Gastroesophageal sphincter (tissue), 4 donors: ENCODE measurements at regions not wholly inside any gene's neighbourhood (a gene's known extent, or its start where the extent isn't known, plus 50 kb on each side); places are given as distances from the start of the nearest gene placed in this dataset.

Experiments
- ATAC-seq: fragments of 150-250 bp; one replicate; pipeline ENCODE4 v1.9.1; 2016; ENCODE audit warnings: mild to moderate bottlenecking, moderate library complexity
- H3K27ac ChIP-seq, 4 donors: fragments of 200-600 bp; sonication (generic) in 3 of 4; 1 replicate in 3 of 4; 2 replicates in 1 of 4; pipeline ENCODE4 v1.5.1; 2016 to 2019
- H3K27me3 ChIP-seq: fragments of 200-600 bp; sonication (generic); one replicate; pipeline ENCODE4 v1.5.1; 2019
- H3K36me3 ChIP-seq, 2 donors: fragments of 200-600 bp; sonication (generic); one replicate each; pipeline ENCODE4 v1.5.1; 2019; ENCODE audit warnings: control low read depth in 1 of 2
- H3K4me1 ChIP-seq, 3 donors: fragments of 200-600 bp; sonication (generic); 1 replicate in 2 of 3; 2 replicates in 1 of 3; pipeline ENCODE4 v1.5.1; 2016 to 2019; ENCODE audit warnings: control low read depth in 2 of 3
- H3K4me3 ChIP-seq, 2 donors: fragments of 200-600 bp; sonication (generic); one replicate each; pipeline ENCODE4 v1.5.1; 2019; ENCODE audit warnings: mild to moderate bottlenecking in 1 of 2, moderate library complexity in 1 of 2
- H3K9me3 ChIP-seq, 3 donors: fragments of 200-600 bp; sonication (generic); one replicate each; pipeline ENCODE4 v1.5.1; 2017 to 2019; ENCODE audit warnings: control low read depth in 2 of 3
- EP300 ChIP-seq: sonication (generic); formaldehyde crosslinking; IDR thresholded peaks from one replicate; pipeline ENCODE4 v1.6.1; 2017; ENCODE audit warnings: antibody characterized with exemption, mild to moderate bottlenecking
- POLR2A ChIP-seq, 2 donors: fragments of 450-650 bp; IDR thresholded peaks; one replicate each; pipeline ENCODE4 v1.6.1; 2017; ENCODE audit warnings: antibody characterized with exemption in 2 of 2, mild to moderate bottlenecking in 2 of 2, moderate library complexity in 1 of 2
- POLR2AphosphoS5 ChIP-seq: sonication (generic); formaldehyde crosslinking; IDR thresholded peaks from one replicate; pipeline ENCODE4 v1.6.1; 2017; ENCODE audit warnings: antibody characterized with exemption
- WGBS, 2 donors: methylation state at CpG; one replicate each; pipeline ENCODE4 v1.1.5; 2018; ENCODE audit warnings: low coverage in 1 of 2; 5-methylcytosine and 5-hydroxymethylcytosine counted together
- TF ChIP-seq, protein P1 (sequence below), 4 experiments: fragments of 200-600 bp in 2 of 4; fragments of 450-650 bp in 2 of 4; sonication (generic) in 1 of 4; IDR thresholded peaks; one replicate each; pipeline ENCODE4 v1.5.1; 2017 to 2019; ENCODE audit warnings: antibody characterized with exemption in 4 of 4, mild to moderate bottlenecking in 2 of 4, moderate library complexity in 2 of 4

DNA sequence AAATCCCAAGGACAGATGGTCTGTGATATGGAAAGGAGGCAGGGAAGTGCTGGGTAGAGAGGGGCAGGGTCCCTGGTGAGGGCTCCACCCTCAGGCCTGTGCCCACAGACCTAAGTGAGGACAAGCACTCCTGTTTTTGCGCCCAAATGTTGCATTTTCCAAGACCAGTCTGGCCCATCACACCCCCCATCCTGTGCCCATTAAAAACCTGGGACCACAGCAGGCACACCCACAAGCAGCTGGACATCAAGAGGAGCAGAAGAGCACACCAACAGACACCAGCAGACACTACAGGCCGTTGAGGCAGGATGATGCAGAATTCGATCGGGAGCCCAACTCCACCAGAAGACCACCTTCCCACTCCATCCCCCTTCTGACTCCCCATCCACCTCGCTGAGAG is 72.8 kb downstream of the DMRTA2 start:
- WGBS, 2 donors = 43% methylated on average over 4 of the region's 5 CpGs; no CpG with 5 or more reads in 1 of the 2 donors
- TF ChIP-seq EP300 (no peak), POLR2A (IDR thresholded peaks at IDR 0.05) (no peak), POLR2AphosphoS5 (no peak)
- TF ChIP-seq, protein P1, sequence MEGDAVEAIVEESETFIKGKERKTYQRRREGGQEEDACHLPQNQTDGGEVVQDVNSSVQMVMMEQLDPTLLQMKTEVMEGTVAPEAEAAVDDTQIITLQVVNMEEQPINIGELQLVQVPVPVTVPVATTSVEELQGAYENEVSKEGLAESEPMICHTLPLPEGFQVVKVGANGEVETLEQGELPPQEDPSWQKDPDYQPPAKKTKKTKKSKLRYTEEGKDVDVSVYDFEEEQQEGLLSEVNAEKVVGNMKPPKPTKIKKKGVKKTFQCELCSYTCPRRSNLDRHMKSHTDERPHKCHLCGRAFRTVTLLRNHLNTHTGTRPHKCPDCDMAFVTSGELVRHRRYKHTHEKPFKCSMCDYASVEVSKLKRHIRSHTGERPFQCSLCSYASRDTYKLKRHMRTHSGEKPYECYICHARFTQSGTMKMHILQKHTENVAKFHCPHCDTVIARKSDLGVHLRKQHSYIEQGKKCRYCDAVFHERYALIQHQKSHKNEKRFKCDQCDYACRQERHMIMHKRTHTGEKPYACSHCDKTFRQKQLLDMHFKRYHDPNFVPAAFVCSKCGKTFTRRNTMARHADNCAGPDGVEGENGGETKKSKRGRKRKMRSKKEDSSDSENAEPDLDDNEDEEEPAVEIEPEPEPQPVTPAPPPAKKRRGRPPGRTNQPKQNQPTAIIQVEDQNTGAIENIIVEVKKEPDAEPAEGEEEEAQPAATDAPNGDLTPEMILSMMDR (IDR thresholded peaks at IDR 0.05) = no peak
- no peak overlapping the region for H3K4me3 ChIP-seq
- no peak for ATAC-seq
- peaks cover 0 to 10% (median 0%) of the 10 kb centered on the region in 3 donors for H3K9me3 ChIP-seq
- no peaks in the 10 kb centered on the region for H3K4me1 ChIP-seq
- H3K36me3 ChIP-seq = no peaks in the 10 kb centered on the region
- peaks cover 58% of the 10 kb centered on the region for H3K27me3 ChIP-seq
- H3K27ac ChIP-seq = no peak overlapping the region

- no peaks in the 10 kb centered on the region for H3K4me1 ChIP-seq
- H3K36me3 ChIP-seq = no peaks in the 10 kb centered on the region
- no peak for ATAC-seq
- TF ChIP-seq POLR2AphosphoS5 = no peak
- peaks cover 0 to 11% (median 0%) of the 10 kb centered on the region in 3 donors for H3K9me3 ChIP-seq
- no peak overlapping the region for H3K27ac ChIP-seq
- WGBS, 2 donors = 79% methylated on average over 2 of the region's 3 CpGs; no CpG with 5 or more reads in 1 of the 2 donors
- H3K4me3 ChIP-seq = no peak overlapping the region
- peaks cover 60% of the 10 kb centered on the region for H3K27me3 ChIP-seq
Observed at GRCh38 chr1:50349242-50349565, 74.0 kb downstream of the DMRTA2 start.

DNA sequence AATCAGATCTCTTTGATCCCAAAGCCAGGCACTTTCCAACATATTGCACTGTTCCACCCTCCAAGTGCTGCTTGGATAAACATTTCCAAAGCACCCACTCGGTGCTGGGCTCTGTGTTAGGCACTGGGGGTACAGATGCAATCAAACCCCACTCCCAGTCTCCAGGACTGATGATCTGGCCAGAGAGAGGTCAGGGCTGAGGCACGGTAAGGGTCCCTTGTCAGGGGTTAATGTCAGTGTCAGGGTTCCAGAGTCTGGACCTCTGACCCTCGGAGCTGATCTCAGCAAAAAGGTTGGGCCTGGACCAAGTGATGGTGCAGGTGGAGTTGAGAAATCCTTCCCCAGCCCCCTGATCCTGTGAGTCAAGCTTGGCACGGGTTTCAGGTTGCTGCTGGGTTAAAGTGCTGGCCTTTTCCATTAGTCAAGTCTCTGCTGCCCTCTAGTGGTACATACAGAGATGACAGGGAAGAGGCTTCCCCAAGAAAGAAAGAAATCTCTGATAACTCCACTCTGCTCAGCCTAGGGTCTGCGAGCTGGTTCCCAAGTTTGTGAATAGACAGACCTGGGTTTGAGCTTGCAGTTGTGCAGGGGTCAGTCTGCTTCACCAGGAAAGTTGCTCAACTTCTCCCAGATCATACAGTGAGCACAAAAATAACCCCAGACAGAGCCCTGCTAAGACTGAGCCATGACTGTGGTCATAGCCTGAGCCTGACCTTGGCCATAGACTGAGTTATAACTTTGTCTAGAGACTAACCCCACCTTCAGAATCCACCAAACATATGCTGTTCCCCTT is 74.6 kb downstream of the DMRTA2 start:
- Histone ChIP-seq H3K4me1 (no peaks in the 10 kb centered on the region), H3K36me3 (no peaks in the 10 kb centered on the region), H3K4me3 (no peak overlapping the region), H3K27ac (no peak overlapping the region), H3K27me3 (peaks cover 66% of the 10 kb centered on the region), H3K9me3 (peaks cover 0 to 11% (median 0%) of the 10 kb centered on the region in 3 donors)
- peak; percentile 57 for ATAC-seq
- TF ChIP-seq POLR2A (IDR thresholded peaks at IDR 0.05) (no peak), POLR2AphosphoS5 (no peak), EP300 (no peak)
- TF ChIP-seq, protein P1 (IDR thresholded peaks at IDR 0.05) = peak; percentile 49 to 83 (median 68)
- 0% methylated on average over 1 of the region's 5 CpGs for WGBS, 2 donors

DNA sequence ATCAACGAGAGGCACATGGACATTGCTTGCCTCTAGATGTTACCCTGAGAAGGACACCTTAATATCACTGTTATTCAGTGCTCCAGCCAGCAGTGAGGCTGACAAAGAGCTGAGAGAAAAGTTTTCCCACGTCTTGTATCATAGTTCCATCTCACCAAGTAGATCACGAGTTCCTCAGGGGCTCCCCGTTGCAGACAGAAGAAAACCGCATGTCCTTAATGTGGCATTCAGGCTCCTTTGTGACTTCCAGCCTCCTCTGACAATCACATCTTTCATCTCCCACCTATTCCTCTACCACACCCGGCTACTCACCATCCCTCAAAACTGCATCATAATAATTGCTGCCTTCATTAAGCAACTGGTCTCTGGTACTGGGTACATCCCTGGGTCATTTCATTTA is 75.3 kb downstream of the DMRTA2 start:
- Histone ChIP-seq H3K9me3 (peaks cover 0 to 11% (median 0%) of the 10 kb centered on the region in 3 donors), H3K27me3 (peaks cover 70% of the 10 kb centered on the region), H3K4me3 (no peak overlapping the region), H3K36me3 (no peaks in the 10 kb centered on the region), H3K27ac (no peak overlapping the region), H3K4me1 (no peaks in the 10 kb centered on the region)
- WGBS, 2 donors = 56 to 60% methylated on average over 5 to 6 of the region's 6 CpGs
- no peak for TF ChIP-seq EP300
- TF ChIP-seq, protein P1 (IDR thresholded peaks at IDR 0.05) = no peak
- TF ChIP-seq POLR2A (IDR thresholded peaks at IDR 0.05) = no peak
- no peak for TF ChIP-seq POLR2AphosphoS5
- ATAC-seq = no peak

GRCh38 chr1:50346621-50347020 is 76.6 kb downstream of the DMRTA2 start:
- Histone ChIP-seq H3K4me3 (no peak overlapping the region), H3K36me3 (no peaks in the 10 kb centered on the region), H3K4me1 (no peaks in the 10 kb centered on the region), H3K9me3 (peaks cover 0 to 11% (median 0%) of the 10 kb centered on the region in 3 donors), H3K27ac (no peak overlapping the region), H3K27me3 (peaks cover 81% of the 10 kb centered on the region)
- no peak for ATAC-seq
- no peak for TF ChIP-seq POLR2A (IDR thresholded peaks at IDR 0.05)
- TF ChIP-seq, protein P1 (IDR thresholded peaks at IDR 0.05) = no peak
- TF ChIP-seq EP300 = no peak
- no peak for TF ChIP-seq POLR2AphosphoS5
- 80 to 82% methylated on average over 2 to 7 of the region's 7 CpGs for WGBS, 2 donors
